Naive B cell (primary cell): ENCODE measurements at regions not wholly inside any gene's neighbourhood (a gene's known extent, or its start where the extent isn't known, plus 50 kb on each side); places are given as distances from the start of the nearest gene placed in this dataset.
A peak's percentile ranks its signal among the peaks of the same experiment; 100 is the strongest.
"Not testable (repeated sequence)": the region's sequence is repeated elsewhere in the genome, so short reads cannot be mapped to it uniquely, and the experiment has no call there.

Experiments used
- ATAC-seq, 2 donors: fragments of 150-1000 bp; cut with Tn5 transposase; 2 replicates each; pipeline ENCODE4 v1.10.0; 2021; ENCODE audit warnings: low read depth in 2 of 2, mild to moderate bottlenecking in 2 of 2, moderate library complexity in 2 of 2
- DNase-seq: peaks from one replicate; pipeline ENCODE4 v3.0.0; 2022
- H3K27ac Mint-ChIP-seq, 6 donors: one replicate each; pipeline ENCODE4 v1.8.0; 2020 to 2022; ENCODE audit warnings: mild to moderate bottlenecking in 6 of 6, mixed read lengths in 6 of 6, moderate library complexity in 5 of 6, inconsistent platforms in 2 of 6
- H3K27me3 Mint-ChIP-seq, 3 donors: one replicate each; pipeline ENCODE4 v1.8.0; 2021 to 2022; ENCODE audit warnings: mixed read lengths in 3 of 3, mild to moderate bottlenecking in 1 of 3
- H3K36me3 Mint-ChIP-seq, 2 donors: one replicate each; pipeline ENCODE4 v1.8.0; 2020 to 2022; ENCODE audit warnings: mixed read lengths in 2 of 2, inconsistent platforms in 1 of 2, mild to moderate bottlenecking in 1 of 2
- H3K4me1 Mint-ChIP-seq, 3 donors: one replicate each; pipeline ENCODE4 v1.8.0; 2020 to 2022; ENCODE audit warnings: mixed read lengths in 3 of 3, inconsistent platforms in 1 of 3, mild to moderate bottlenecking in 1 of 3, moderate library complexity in 1 of 3
- H3K4me3 Mint-ChIP-seq, 8 donors: one replicate each; pipeline ENCODE4 v1.8.0; 2020 to 2022; ENCODE audit warnings: mild to moderate bottlenecking in 8 of 8, mixed read lengths in 8 of 8, moderate library complexity in 8 of 8, inconsistent platforms in 2 of 8
- H3K9me3 Mint-ChIP-seq, 7 donors: one replicate each; pipeline ENCODE4 v1.8.0; 2020 to 2022; ENCODE audit warnings: mixed read lengths in 7 of 7, mild to moderate bottlenecking in 5 of 7, inconsistent platforms in 2 of 7, moderate library complexity in 1 of 7

- H3K9me3 Mint-ChIP-seq = peaks cover 0 to 7% (median 0%) of the 10 kb centered on the region in 7 donors
- no peaks in the 10 kb centered on the region for H3K27me3 Mint-ChIP-seq
- peak overlapping the region; percentile 87 to 98 (median 95) for H3K4me3 Mint-ChIP-seq
Measured at GRCh38 chr17:47066841-47067682, 88.0 kb upstream of the RPRML start.

GRCh38 chr17:47066095-47066494 is 87.0 kb upstream of the RPRML start:
- Mint-ChIP-seq H3K4me1 (peaks cover 16 to 36% (median 32%) of the 10 kb centered on the region in 3 donors), H3K36me3 (no peaks in the 10 kb centered on the region), H3K27me3 (no peaks in the 10 kb centered on the region), H3K4me3 (peak overlapping the region in 7 of 8 donors; percentile 87 to 98 (median 95)), H3K9me3 (peaks cover 0 to 7% (median 0%) of the 10 kb centered on the region in 7 donors), H3K27ac (peak overlapping the region in 3 of 6 donors; percentile 38 to 91 (median 89))
- DNase-seq (no peak), ATAC-seq (no peak)

More at GRCh38 chr17:47066841-47067682, 88.0 kb upstream of the RPRML start:
- DNase-seq (peak; percentile 79), ATAC-seq (peak; percentile 98)
- Mint-ChIP-seq H3K27ac (peak overlapping the region; percentile 91 to 97 (median 94)), H3K4me1 (peaks cover 16 to 42% (median 41%) of the 10 kb centered on the region in 3 donors), H3K36me3 (no peaks in the 10 kb centered on the region)

GRCh38 chr17:47064684-47065083 is 85.6 kb upstream of the RPRML start:
- no peak for ATAC-seq
- H3K27me3 Mint-ChIP-seq = no peaks in the 10 kb centered on the region

GRCh38 chr17:47063475-47063874 is 84.4 kb upstream of the RPRML start:
- no peaks in the 10 kb centered on the region for H3K27me3 Mint-ChIP-seq
- peak overlapping the region in 1 of 6 donors; percentile 73 for H3K27ac Mint-ChIP-seq
- H3K9me3 Mint-ChIP-seq = peaks cover 0 to 7% (median 0%) of the 10 kb centered on the region in 7 donors
- H3K36me3 Mint-ChIP-seq = no peaks in the 10 kb centered on the region
- DNase-seq (no peak), ATAC-seq (no peak)
- no peak overlapping the region for H3K4me3 Mint-ChIP-seq
- peaks cover 11 to 29% (median 22%) of the 10 kb centered on the region in 3 donors for H3K4me1 Mint-ChIP-seq

More at GRCh38 chr17:47064684-47065083, 85.6 kb upstream of the RPRML start:
- no peak for DNase-seq
- Mint-ChIP-seq H3K4me3 (peak overlapping the region in 2 of 8 donors; percentile 12 to 93), H3K27ac (no peak overlapping the region), H3K4me1 (peaks cover 16 to 31% (median 27%) of the 10 kb centered on the region in 3 donors), H3K9me3 (peaks cover 0 to 7% (median 0%) of the 10 kb centered on the region in 7 donors), H3K36me3 (no peaks in the 10 kb centered on the region)

GRCh38 chr17:47062851-47063250 is 83.8 kb upstream of the RPRML start:
- H3K27ac Mint-ChIP-seq, H3K9me3 Mint-ChIP-seq, ATAC-seq, H3K36me3 Mint-ChIP-seq, H3K27me3 Mint-ChIP-seq, DNase-seq: not testable (repeated sequence)
- peak overlapping the region in 2 of 8 donors; percentile 42 to 43 for H3K4me3 Mint-ChIP-seq
- H3K4me1 Mint-ChIP-seq = peaks cover 8 to 26% (median 20%) of the 10 kb centered on the region in 3 donors

GRCh38 chr17:47060005-47060404 is 81.0 kb upstream of the RPRML start:
- not testable (repeated sequence) for DNase-seq, H3K36me3 Mint-ChIP-seq, H3K4me1 Mint-ChIP-seq, H3K27me3 Mint-ChIP-seq, ATAC-seq, H3K9me3 Mint-ChIP-seq, H3K27ac Mint-ChIP-seq, H3K4me3 Mint-ChIP-seq

GRCh38 chr17:47057830-47058229 is 78.8 kb upstream of the RPRML start:
- Mint-ChIP-seq H3K27me3 (no peaks in the 10 kb centered on the region), H3K4me1 (peaks cover 0 to 10% (median 4%) of the 10 kb centered on the region in 3 donors), H3K27ac (no peak overlapping the region), H3K9me3 (no peaks in the 10 kb centered on the region), H3K36me3 (peaks cover 7 to 8% of the 10 kb centered on the region in 2 donors), H3K4me3 (no peak overlapping the region)
- DNase-seq (no peak), ATAC-seq (no peak)

GRCh38 chr17:47057279-47057678 is 78.2 kb upstream of the RPRML start:
- ATAC-seq, H3K27ac Mint-ChIP-seq, H3K27me3 Mint-ChIP-seq, H3K9me3 Mint-ChIP-seq, H3K4me3 Mint-ChIP-seq, DNase-seq, H3K4me1 Mint-ChIP-seq: not testable (repeated sequence)
- H3K36me3 Mint-ChIP-seq = peaks cover 7 to 12% of the 10 kb centered on the region in 2 donors

GRCh38 chr17:47056687-47057086 is 77.6 kb upstream of the RPRML start:
- H3K9me3 Mint-ChIP-seq, H3K4me1 Mint-ChIP-seq, H3K4me3 Mint-ChIP-seq, ATAC-seq, DNase-seq, H3K27me3 Mint-ChIP-seq: not testable (repeated sequence)
- H3K27ac Mint-ChIP-seq = peak overlapping the region in 1 of 6 donors; percentile 36
- H3K36me3 Mint-ChIP-seq = peaks cover 7 to 14% of the 10 kb centered on the region in 2 donors
